ENCODE measurements at regions not wholly inside any gene's neighbourhood (a gene's known extent, or its start where the extent isn't known, plus 50 kb on each side); places are given as distances from the start of the nearest gene placed in this dataset.

GRCh38 chr5:174794931-174795672, 70.7 kb downstream of the MSX2 start:
- TF ChIP-seq CTCF (IDR thresholded peaks at IDR 0.05), result no peak
- no peak for TF ChIP-seq POLR2A (IDR thresholded peaks at IDR 0.05)
